ENCODE measurements at regions not wholly inside any gene's neighbourhood (a gene's known extent, or its start where the extent isn't known, plus 50 kb on each side); places are given as distances from the start of the nearest gene placed in this dataset.

DNA sequence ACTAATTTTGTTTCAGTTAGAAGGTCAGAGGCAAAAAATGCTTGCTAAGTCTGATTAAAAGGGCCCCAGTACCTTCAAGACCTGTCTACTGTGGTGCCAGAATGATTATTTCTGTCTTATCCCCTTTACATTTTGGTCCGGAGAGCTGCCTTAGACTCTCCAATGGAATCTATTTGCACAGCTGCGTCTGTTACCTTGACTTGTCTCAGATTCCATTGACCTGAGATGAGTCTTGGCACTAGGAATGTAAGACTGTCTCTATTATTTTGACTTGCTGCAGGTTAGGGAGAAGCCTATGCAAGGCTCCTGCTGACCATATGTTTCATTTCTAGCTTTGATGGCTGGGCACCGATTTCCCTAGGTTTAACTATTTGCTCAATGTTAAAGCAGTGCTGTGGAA is 457.6 kb downstream of the KCTD8 start:
- WGBS, 3 donors: 4 to 20% (median 5%) methylated on average over 3 of the region's 3 CpGs
- Histone ChIP-seq H3K9me3 (no peaks in the 10 kb centered on the region), H3K4me3 (no peak overlapping the region), H3K36me3 (no peaks in the 10 kb centered on the region), H3K27ac (no peak overlapping the region), H3K27me3 (no peaks in the 10 kb centered on the region), H3K4me1 (ENCODE audit: insufficient read depth) (peaks cover 2% of the 10 kb centered on the region)
- intact Hi-C loops (cut with DNase I): no loop called here
- DNase-seq: no peak
- TF ChIP-seq, protein P1, sequence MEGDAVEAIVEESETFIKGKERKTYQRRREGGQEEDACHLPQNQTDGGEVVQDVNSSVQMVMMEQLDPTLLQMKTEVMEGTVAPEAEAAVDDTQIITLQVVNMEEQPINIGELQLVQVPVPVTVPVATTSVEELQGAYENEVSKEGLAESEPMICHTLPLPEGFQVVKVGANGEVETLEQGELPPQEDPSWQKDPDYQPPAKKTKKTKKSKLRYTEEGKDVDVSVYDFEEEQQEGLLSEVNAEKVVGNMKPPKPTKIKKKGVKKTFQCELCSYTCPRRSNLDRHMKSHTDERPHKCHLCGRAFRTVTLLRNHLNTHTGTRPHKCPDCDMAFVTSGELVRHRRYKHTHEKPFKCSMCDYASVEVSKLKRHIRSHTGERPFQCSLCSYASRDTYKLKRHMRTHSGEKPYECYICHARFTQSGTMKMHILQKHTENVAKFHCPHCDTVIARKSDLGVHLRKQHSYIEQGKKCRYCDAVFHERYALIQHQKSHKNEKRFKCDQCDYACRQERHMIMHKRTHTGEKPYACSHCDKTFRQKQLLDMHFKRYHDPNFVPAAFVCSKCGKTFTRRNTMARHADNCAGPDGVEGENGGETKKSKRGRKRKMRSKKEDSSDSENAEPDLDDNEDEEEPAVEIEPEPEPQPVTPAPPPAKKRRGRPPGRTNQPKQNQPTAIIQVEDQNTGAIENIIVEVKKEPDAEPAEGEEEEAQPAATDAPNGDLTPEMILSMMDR (IDR thresholded peaks at IDR 0.05): no peak
- TF ChIP-seq POLR2A (IDR thresholded peaks at IDR 0.05) (no peak), EP300 (IDR thresholded peaks at IDR 0.05) (no peak)

DNA sequence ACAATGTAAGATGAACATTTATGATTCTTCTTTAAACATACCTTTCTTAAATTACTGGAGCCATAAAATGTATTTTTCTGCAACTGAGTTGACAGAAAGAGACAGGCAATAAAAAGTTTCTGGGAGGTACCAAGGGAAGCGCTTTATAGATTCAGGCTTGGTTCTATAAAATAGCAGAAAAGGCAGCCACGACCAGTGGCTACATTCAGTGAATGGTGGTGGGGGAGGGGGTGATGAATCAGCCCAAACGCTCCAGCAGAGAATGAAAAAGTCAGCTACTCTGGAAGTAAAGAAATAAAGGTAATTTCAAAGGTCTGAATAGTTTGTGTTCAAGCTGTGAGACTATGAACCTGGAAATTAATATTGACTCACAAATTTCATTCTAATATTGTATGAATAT is 456.1 kb downstream of the KCTD8 start:
- TF ChIP-seq, protein P1 (IDR thresholded peaks at IDR 0.05): no peak
- no peak for TF ChIP-seq EP300 (IDR thresholded peaks at IDR 0.05)
- no peak for TF ChIP-seq POLR2A (IDR thresholded peaks at IDR 0.05)
- Histone ChIP-seq H3K4me3 (no peak overlapping the region), H3K27ac (no peak overlapping the region), H3K36me3 (no peaks in the 10 kb centered on the region), H3K27me3 (no peaks in the 10 kb centered on the region), H3K4me1 (ENCODE audit: insufficient read depth) (peaks cover 2% of the 10 kb centered on the region), H3K9me3 (no peaks in the 10 kb centered on the region)
- WGBS, 3 donors: 67 to 69% (median 68%) methylated on average over 3 of the region's 3 CpGs
- intact Hi-C loops (cut with DNase I): no loop called here
- DNase-seq: no peak

DNA sequence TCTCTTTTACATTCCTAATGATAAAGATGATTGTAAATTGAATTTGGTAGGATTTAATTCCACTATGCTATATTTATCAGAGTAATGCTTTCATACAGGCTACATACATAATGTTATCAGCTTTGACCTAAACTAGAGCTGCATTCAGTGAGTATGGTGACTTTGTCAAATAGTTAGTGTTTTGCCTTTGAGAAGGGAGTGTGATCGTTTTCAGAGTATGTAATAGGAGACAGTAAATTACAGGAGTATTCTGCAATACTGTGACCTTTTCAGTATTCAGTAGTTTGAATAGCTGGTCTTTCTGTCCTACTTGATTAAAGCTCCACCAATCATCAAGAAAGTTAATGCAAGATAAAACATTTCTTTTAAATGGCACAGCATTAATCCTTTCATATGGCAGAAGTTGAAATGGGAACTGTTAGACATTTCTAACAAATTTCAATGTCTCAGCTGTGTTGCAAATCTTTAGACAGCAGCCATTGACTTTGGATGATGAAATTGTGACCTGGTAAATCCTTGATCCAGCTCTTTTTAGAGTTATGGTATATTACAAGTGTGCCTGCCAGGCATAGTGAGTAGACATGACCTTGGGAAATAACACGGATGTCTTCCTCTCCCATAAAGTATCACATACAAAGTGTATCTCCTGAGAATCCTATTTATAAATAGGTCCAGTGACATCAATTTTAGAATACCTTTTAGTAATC is 455.3 kb downstream of the KCTD8 start:
- Histone ChIP-seq H3K4me1 (ENCODE audit: insufficient read depth) (peaks cover 2% of the 10 kb centered on the region), H3K36me3 (no peaks in the 10 kb centered on the region), H3K27ac (no peak overlapping the region), H3K4me3 (no peak overlapping the region), H3K27me3 (no peaks in the 10 kb centered on the region), H3K9me3 (no peaks in the 10 kb centered on the region)
- intact Hi-C loops (cut with DNase I): no loop called here
- 30 to 37% (median 33%) methylated on average over 2 of the region's 2 CpGs for WGBS, 3 donors
- no peak for TF ChIP-seq POLR2A (IDR thresholded peaks at IDR 0.05)
- DNase-seq: no peak

DNA sequence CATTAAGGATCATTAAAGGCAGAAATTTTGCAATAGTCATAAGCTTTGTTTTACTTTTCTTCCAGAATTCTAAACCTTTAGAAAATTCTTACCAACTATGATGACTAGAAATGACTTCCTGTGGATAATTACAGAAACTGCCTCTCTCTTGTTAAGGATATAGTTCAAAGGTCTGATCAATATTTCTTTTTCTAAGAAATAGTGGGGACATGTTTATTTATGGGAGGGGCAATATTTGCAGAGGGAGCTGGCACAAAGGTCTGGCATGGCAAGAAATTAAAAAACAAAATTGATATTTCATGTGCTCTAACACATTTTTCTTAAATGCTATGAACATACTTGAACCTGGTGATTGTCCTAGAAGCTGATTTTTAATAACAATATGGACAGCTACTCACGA is 448.9 kb downstream of the KCTD8 start:
- no peaks in the 10 kb centered on the region for H3K9me3 ChIP-seq
- no peak overlapping the region for H3K4me3 ChIP-seq
- no peaks in the 10 kb centered on the region for H3K4me1 ChIP-seq (ENCODE audit: insufficient read depth)
- H3K27me3 ChIP-seq: no peaks in the 10 kb centered on the region
- WGBS, 3 donors: 31 to 70% (median 48%) methylated on average over 1 of the region's 1 CpG
- intact Hi-C loops (cut with DNase I): no loop called here
- no peak for DNase-seq
- H3K27ac ChIP-seq: no peak overlapping the region
- H3K36me3 ChIP-seq: no peaks in the 10 kb centered on the region
- TF ChIP-seq POLR2A (IDR thresholded peaks at IDR 0.05) (no peak), EP300 (IDR thresholded peaks at IDR 0.05) (no peak)
- TF ChIP-seq, protein P1 (IDR thresholded peaks at IDR 0.05): no peak

DNA sequence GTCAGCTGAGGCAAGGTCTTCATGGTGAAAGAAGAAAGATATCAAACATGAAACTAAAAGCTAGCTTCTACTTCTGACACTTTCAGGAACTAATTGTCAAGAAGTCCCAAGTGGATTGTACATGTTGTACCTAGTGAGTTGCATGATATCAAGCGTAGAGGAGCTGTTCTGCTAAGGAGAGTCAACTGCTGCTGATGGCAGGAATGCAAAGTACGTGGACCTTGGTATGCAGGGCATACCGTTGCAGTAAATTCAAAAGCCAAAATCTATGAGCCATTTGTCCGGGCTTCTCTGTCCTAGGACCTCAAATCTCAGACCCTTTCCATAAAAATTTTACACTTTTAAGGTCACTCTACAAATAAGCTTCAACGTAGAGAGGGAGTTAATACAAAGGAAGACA is 446.2 kb downstream of the KCTD8 start:
- DNase-seq: no peak
- Histone ChIP-seq H3K27me3 (no peaks in the 10 kb centered on the region), H3K27ac (no peak overlapping the region), H3K9me3 (no peaks in the 10 kb centered on the region), H3K4me1 (ENCODE audit: insufficient read depth) (no peaks in the 10 kb centered on the region), H3K36me3 (no peaks in the 10 kb centered on the region), H3K4me3 (no peak overlapping the region)
- TF ChIP-seq, protein P1 (IDR thresholded peaks at IDR 0.05): no peak
- TF ChIP-seq EP300 (IDR thresholded peaks at IDR 0.05) (no peak), POLR2A (IDR thresholded peaks at IDR 0.05) (no peak)
- intact Hi-C loops (cut with DNase I): no loop called here
- WGBS, 3 donors: 86 to 94% (median 93%) methylated on average over 5 of the region's 5 CpGs
